ENCODE measurements at regions not wholly inside any gene's neighbourhood (a gene's known extent, or its start where the extent isn't known, plus 50 kb on each side); places are given as distances from the start of the nearest gene placed in this dataset.
"Not testable (repeated sequence)": the region's sequence is repeated elsewhere in the genome, so short reads cannot be mapped to it uniquely, and the experiment has no call there.

DNA sequence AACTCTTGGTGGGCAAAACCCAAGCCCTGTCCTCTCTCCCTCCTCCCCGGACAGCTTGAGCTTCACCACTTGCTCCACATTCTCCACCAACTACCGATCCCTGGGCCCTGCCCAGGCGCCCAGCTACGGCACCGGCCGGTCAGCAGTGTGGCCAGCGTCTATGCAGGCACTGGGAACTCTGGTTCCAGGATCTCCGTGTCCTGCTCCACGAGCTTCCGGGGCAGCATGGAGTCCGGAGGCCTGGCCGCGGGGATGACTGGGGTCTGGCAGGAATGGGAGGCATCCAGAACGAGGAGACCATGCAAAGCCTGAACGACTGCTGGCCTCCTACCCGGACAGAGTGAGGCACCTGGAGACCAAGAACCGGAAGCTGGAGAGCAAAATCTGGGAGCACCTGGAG, 68.9 kb upstream of the RTL6 start:
- Mint-ChIP-seq H3K36me3 (ENCODE audit: insufficient read depth) (peaks cover 2% of the 10 kb centered on the region), H3K4me3 (no peak overlapping the region), H3K4me1 (ENCODE audit: low read depth) (no peaks in the 10 kb centered on the region), H3K27me3 (ENCODE audit: low read depth) (no peaks in the 10 kb centered on the region), H3K9me3 (peaks cover 13% of the 10 kb centered on the region)
- no peak for ATAC-seq
- DNase-seq = no peak

DNA sequence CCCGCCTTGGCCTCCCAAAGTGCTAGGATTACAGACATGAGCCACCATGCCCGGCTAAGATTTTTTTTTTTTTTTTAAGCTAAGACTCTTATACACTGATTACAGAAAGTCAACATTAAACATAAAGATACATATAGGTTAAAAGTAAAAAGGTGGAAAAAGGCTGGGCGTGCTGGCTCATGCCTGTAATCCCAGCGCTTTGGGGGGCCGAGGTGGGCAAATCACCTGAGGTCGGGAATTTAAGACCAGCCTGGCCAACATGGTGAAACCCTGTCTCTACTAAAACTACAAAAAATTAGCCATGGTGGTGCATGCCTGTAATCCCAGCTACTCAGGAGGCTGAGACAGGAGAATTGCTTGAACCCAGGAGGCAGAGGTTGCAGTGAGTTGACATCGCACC, 64.6 kb upstream of the RTL6 start:
- peaks cover 13% of the 10 kb centered on the region for H3K9me3 Mint-ChIP-seq
- H3K27me3 Mint-ChIP-seq (ENCODE audit: low read depth); H3K4me1 Mint-ChIP-seq (ENCODE audit: low read depth); DNase-seq; H3K4me3 Mint-ChIP-seq; ATAC-seq; H3K36me3 Mint-ChIP-seq (ENCODE audit: insufficient read depth): not testable (repeated sequence)

DNA sequence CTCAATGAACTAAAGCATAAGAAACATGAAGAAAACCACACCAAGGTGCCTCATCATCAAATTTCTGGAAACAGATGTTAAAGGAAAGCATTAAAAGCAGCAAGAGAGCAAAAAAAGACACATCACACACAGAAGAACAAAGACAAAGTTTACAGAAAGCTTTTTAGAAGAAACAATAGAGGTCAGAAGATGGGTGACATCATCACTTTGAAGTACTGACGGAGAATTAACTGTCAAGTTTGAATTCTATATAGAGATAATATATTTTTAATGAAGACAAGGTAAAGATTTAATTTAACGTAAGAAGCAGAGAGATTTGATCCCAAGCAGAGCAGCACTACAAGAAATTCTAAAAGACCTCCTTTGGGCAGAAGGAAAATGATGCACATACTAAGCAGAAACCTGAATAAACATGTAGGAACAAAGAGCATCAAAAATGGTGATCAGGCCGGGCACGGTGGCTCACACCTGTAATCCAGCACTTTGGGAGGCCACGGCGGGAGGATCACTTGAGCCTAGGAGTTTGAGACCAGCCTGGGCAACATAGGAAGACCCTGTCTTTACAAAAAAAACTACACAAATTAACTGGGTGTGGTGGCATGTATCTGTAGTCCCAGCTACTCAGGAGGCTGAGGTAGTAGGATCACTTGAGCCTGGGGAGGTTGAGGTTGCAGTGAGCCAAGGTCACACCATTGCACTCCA, 63.3 kb upstream of the RTL6 start:
- H3K27me3 Mint-ChIP-seq (ENCODE audit: low read depth) = peaks cover 11% of the 10 kb centered on the region
- peaks cover 13% of the 10 kb centered on the region for H3K9me3 Mint-ChIP-seq
- peaks cover 2% of the 10 kb centered on the region for H3K36me3 Mint-ChIP-seq (ENCODE audit: insufficient read depth)
- H3K4me3 Mint-ChIP-seq = no peak overlapping the region
- DNase-seq (no peak), ATAC-seq (no peak)
- H3K4me1 Mint-ChIP-seq (ENCODE audit: low read depth) = no peaks in the 10 kb centered on the region

DNA sequence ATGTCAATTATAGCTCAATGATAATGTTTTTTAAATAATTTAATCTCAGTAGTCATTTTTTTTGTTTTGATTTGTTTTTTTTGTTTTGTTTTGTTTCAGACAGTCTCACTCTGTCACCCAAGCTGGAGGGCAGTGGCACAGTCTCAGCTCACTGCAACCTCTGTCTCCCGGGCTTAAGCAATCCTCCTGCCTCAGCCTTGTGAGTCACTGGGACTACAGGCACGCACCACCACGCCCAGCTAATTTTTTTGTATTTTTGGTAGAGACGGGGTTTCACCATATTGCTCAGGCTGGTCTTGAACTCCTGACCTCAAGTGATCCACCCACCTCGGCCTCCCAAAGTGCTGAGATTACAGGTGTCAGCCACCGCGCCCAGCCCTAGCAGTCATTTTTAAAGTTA, 60.6 kb upstream of the RTL6 start:
- peaks cover 17% of the 10 kb centered on the region for H3K27me3 Mint-ChIP-seq (ENCODE audit: low read depth)
- ATAC-seq; H3K4me3 Mint-ChIP-seq; H3K4me1 Mint-ChIP-seq (ENCODE audit: low read depth); H3K9me3 Mint-ChIP-seq; DNase-seq; H3K36me3 Mint-ChIP-seq (ENCODE audit: insufficient read depth): not testable (repeated sequence)

DNA sequence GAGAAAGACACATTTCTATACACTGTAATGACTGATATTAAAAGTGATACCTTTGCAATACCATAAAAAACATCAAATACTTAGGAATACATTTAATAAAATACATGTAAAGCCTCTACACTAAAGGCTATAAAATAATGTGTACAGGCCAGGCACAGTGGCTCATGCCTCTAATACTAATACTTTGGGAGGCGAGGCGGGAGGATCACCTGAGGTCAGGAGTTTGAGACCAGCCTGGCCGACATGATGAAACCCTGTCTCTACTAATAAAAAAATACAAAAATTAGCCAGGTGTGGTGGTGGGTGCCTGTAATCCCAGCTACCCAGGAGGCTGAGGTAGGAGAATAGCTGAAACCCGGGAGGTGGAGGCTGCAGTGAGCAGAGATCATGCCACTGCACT, 59.8 kb upstream of the RTL6 start:
- H3K9me3 Mint-ChIP-seq; H3K36me3 Mint-ChIP-seq (ENCODE audit: insufficient read depth); DNase-seq; H3K4me1 Mint-ChIP-seq (ENCODE audit: low read depth); ATAC-seq; H3K4me3 Mint-ChIP-seq: not testable (repeated sequence)
- H3K27me3 Mint-ChIP-seq (ENCODE audit: low read depth) = peaks cover 17% of the 10 kb centered on the region

DNA sequence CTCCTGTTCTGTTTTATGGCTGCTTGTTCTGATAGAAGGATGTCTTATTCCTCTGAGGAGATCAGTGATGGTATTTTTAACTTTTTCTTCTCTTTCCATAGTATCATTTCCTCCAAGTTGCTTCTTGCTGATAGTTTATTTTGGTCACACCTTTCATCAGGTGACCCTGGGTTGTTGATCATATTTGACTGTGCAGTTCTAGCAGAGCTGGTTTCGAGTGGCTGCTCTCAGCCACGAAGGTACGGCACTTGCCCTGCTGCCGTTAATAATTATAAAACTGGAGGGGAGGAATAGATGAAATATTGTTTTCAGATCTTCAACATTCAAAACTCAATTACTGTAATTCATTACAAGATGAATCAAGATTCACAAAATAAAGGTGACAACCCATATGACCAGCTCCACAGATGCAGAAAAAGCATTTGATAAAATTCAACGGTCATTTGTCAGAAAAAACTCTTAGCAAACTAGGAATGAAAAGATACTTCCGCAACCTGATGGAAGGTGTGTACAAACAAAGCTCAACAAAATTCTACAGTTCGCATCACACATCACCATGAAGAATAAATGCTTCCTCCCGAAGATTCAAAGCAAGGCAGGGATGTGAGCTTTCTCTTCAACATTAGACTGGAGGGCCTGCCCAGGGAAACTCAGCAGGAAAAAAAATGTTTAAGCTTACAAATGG, 59.2 kb upstream of the RTL6 start:
- no peak for DNase-seq

DNA sequence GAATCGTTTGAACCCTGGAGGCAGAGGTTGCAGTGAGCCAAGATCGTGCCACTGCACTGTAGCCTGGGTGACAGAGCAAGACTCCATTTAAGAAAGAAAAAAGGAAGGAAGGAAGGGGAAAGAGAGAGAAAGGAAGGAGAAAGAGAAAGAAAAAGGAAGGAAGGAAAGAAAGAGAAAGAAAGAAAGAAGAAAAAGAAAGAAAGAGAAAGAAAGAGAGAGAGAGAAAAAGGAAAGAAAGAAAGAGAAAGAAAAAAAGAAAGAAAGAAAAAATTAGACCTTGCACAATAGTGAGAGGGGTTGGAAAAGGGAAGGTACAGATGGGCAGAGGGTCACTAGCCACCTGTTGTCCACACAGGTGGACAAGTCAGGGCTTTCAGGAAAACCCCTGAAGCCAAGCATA, 57.6 kb upstream of the RTL6 start:
- DNase-seq (no peak), ATAC-seq (no peak)
- Mint-ChIP-seq H3K4me1 (ENCODE audit: low read depth) (peaks cover 8% of the 10 kb centered on the region), H3K4me3 (no peak overlapping the region), H3K36me3 (ENCODE audit: insufficient read depth) (no peaks in the 10 kb centered on the region), H3K9me3 (no peaks in the 10 kb centered on the region), H3K27me3 (ENCODE audit: low read depth) (peaks cover 20% of the 10 kb centered on the region)

More for the DNA sequence above, 59.2 kb upstream of the RTL6 start:
- no peaks in the 10 kb centered on the region for H3K9me3 Mint-ChIP-seq
- no peaks in the 10 kb centered on the region for H3K36me3 Mint-ChIP-seq (ENCODE audit: insufficient read depth)
- H3K4me1 Mint-ChIP-seq (ENCODE audit: low read depth) = no peaks in the 10 kb centered on the region
- no peak overlapping the region for H3K4me3 Mint-ChIP-seq
- peaks cover 17% of the 10 kb centered on the region for H3K27me3 Mint-ChIP-seq (ENCODE audit: low read depth)
- no peak for ATAC-seq

DNA sequence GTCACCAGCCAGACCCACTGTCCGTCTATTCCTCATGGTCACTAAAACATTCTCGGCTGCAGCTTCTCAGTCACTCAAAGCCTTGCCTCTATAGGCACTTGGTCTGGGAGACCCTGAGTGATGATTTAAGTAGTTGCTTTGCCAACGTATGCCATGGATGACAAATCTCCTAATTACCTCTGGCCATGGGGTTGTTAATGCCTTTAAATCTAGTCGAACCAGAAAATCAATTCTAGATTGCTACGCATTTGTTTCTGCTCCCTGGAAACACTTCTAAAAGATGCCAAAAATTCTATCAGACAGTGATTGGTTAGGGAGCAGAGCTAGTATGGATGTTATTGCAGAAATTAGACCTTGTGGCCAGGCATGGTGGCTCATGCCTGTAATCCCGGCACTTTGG, 57.0 kb upstream of the RTL6 start:
- no peak overlapping the region for H3K4me3 Mint-ChIP-seq
- H3K36me3 Mint-ChIP-seq (ENCODE audit: insufficient read depth) = no peaks in the 10 kb centered on the region
- H3K27me3 Mint-ChIP-seq (ENCODE audit: low read depth) = peaks cover 20% of the 10 kb centered on the region
- peaks cover 8% of the 10 kb centered on the region for H3K4me1 Mint-ChIP-seq (ENCODE audit: low read depth)
- DNase-seq (no peak), ATAC-seq (no peak)
- no peaks in the 10 kb centered on the region for H3K9me3 Mint-ChIP-seq

DNA sequence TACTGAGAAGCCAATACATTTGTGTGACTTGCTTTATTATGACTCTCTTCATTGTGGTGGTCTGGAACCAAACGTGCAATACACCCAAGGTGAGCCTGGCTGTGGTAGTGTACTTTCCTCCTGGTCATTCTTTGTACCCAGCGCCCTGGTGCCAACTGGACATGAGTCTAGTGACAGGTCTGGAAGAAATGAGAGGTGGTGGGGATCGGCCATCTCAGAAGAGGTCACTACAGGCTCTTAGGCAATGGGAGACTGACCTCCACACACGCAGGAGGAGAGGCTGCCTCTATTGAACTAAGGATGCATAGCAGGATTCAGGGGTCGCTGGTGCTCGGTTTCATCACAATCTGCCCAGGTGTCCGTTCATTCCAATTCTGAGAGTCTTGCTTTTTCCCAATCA, 56.4 kb upstream of the RTL6 start:
- Mint-ChIP-seq H3K27me3 (ENCODE audit: low read depth) (peaks cover 17% of the 10 kb centered on the region), H3K36me3 (ENCODE audit: insufficient read depth) (no peaks in the 10 kb centered on the region), H3K4me1 (ENCODE audit: low read depth) (peaks cover 8% of the 10 kb centered on the region), H3K9me3 (no peaks in the 10 kb centered on the region), H3K4me3 (no peak overlapping the region)
- DNase-seq (no peak), ATAC-seq (no peak)

DNA sequence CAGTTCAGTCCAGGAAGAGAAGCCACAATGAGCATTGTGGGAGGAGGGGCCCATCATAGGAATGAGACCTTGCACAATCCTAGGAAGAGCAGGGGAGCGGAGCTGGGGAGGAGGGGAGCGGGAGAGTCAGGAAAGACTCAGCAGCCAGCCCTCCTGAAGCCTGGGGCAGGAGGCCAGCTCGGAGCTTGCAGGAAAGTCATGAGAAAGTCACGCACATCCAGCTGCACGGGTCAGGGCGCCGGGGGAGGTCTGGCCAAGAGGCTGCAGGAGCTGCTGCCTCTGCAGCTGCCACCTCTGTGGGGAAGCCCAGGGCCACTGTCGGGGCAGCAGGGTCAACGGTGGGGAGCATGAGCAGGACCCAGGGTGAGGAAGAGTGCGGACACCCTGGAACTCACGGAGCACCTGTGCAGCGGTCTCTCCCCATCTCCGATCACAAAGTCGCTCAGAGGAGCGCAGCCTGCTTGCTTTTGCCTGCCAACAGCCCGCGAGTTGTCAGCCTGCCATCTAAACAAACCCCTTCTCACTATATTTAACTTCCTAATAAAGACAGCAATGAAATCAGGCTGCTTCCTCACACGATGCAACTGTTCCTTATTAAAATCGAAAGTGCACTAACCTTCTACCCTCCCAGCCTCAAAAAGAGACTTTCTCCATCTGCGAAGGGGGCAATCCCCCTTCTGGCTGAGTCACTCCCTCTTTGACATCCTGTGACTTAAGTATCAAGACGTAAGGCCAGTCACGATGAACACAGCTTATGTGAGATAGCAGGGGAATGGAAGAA, 52.9 kb upstream of the RTL6 start:
- Mint-ChIP-seq H3K4me1 (ENCODE audit: low read depth) (peaks cover 8% of the 10 kb centered on the region), H3K36me3 (ENCODE audit: insufficient read depth) (no peaks in the 10 kb centered on the region)

DNA sequence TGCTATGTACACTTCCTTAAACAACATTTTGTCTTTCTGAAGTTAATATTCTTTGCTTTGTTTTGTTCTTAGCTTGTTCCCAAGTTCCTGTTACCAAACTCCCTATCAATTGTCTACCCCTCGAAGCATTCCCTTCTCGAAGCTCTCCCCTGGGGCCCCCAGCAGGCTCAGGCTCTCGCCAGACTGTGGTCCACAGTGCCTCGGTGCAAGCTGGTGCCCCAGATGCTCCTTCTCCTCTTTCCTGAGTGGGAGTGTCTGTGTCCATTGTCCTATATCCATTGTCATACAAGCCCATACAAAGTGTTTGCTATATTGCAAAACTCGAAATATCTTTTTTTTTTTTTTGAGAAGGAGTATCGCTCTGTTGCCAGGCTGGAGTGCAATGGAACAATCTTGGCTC, 51.7 kb upstream of the RTL6 start:
- Mint-ChIP-seq H3K4me3 (no peak overlapping the region), H3K4me1 (ENCODE audit: low read depth) (peaks cover 8% of the 10 kb centered on the region), H3K9me3 (no peaks in the 10 kb centered on the region), H3K36me3 (ENCODE audit: insufficient read depth) (no peaks in the 10 kb centered on the region), H3K27me3 (ENCODE audit: low read depth) (peaks cover 10% of the 10 kb centered on the region)
- no peak for ATAC-seq
- no peak for DNase-seq

More for the DNA sequence above, 52.9 kb upstream of the RTL6 start:
- peak overlapping the region; percentile 24 for H3K4me3 Mint-ChIP-seq
- H3K9me3 Mint-ChIP-seq = no peaks in the 10 kb centered on the region
- no peak for DNase-seq
- peak; percentile 90 to 99 for ATAC-seq
- peaks cover 15% of the 10 kb centered on the region for H3K27me3 Mint-ChIP-seq (ENCODE audit: low read depth)

DNA sequence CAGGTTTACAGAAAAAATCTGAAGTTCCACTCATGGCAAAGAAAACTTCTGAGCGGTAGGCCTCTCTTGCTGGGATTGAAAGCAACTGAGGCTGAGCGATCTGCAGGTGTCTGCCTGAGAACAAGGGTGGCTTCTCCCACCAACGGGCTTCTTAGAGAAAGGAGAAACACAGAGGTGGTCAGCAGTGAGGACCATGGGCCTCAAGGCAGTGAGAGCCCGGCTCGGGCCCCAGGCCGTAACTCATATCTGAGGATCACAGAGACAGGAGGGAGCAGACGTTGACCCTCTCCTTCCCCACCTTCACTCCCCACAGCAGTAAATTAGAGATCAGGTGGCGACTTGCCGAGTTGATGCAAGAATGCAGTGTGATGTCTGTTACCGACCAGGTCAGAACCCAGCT, 50.9 kb upstream of the RTL6 start:
- no peak overlapping the region for H3K4me3 Mint-ChIP-seq
- peaks cover 8% of the 10 kb centered on the region for H3K4me1 Mint-ChIP-seq (ENCODE audit: low read depth)
- H3K27me3 Mint-ChIP-seq (ENCODE audit: low read depth) = peaks cover 10% of the 10 kb centered on the region

More for the DNA sequence above, 50.9 kb upstream of the RTL6 start:
- no peaks in the 10 kb centered on the region for H3K36me3 Mint-ChIP-seq (ENCODE audit: insufficient read depth)
- DNase-seq = no peak
- no peak for ATAC-seq
- no peaks in the 10 kb centered on the region for H3K9me3 Mint-ChIP-seq
